HFF-Myc (cell line): ENCODE measurements at regions not wholly inside any gene's neighbourhood (a gene's known extent, or its start where the extent isn't known, plus 50 kb on each side); places are given as distances from the start of the nearest gene placed in this dataset.

ENCODE experiments used
- DNase-seq: peaks from one replicate; pipeline ENCODE4 v3.0.0-alpha.2; 2011; ENCODE audit warnings: low read depth; ENCODE audit errors: extremely low read depth
- H3K4me3 ChIP-seq: replicated peaks from 2 replicates; pipeline ENCODE4 v1.5.1; 2011; ENCODE audit warnings: low read depth, mild to moderate bottlenecking, control low read depth, low read length
- CTCF ChIP-seq: IDR thresholded peaks from 2 replicates; pipeline ENCODE4 v1.5.1; 2012; ENCODE audit warnings: mild to moderate bottlenecking, low read depth, low read length, control low read depth; ENCODE audit errors: missing control alignments

DNA sequence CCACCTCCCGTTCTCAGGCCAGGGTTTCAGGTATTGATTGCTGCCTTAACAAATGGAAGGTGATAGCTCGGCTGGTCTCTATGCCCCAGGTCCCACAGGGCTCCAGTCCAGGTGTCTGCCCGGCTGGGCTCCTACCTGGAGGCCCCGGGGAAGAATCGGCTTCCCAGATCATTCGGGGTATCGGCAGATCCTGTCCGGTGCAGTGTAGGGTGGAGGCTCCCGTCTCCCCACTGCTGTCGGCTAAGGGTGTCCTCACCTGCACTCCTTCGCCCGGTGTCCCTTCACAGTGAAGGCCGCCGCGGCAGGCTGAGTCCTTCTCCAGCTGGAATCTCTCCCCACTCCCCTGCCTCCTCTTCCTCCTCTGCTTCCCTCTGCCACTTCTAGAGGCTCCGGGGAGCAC, 573.9 kb upstream of the SALL3 start:
- TF ChIP-seq CTCF, result no peak
- H3K4me3 ChIP-seq, result no peak overlapping the region
- no peak for DNase-seq

- no peak for DNase-seq
- no peak overlapping the region for H3K4me3 ChIP-seq
- no peak for TF ChIP-seq CTCF
Observed at GRCh38 chr18:78406743-78407465, 572.7 kb upstream of the SALL3 start.

- no peak for DNase-seq
- no peak for TF ChIP-seq CTCF
- H3K4me3 ChIP-seq, result no peak overlapping the region
Observed at GRCh38 chr18:78407466-78407844, 572.2 kb upstream of the SALL3 start.

GRCh38 chr18:78408623-78409022, 571.0 kb upstream of the SALL3 start:
- H3K4me3 ChIP-seq, result no peak overlapping the region
- TF ChIP-seq CTCF, result no peak
- no peak for DNase-seq

- no peak for TF ChIP-seq CTCF
- DNase-seq, result no peak
- no peak overlapping the region for H3K4me3 ChIP-seq
Observed at GRCh38 chr18:78410094-78410786, 569.4 kb upstream of the SALL3 start.

- DNase-seq, result no peak
- H3K4me3 ChIP-seq, result no peak overlapping the region
- no peak for TF ChIP-seq CTCF
Observed at GRCh38 chr18:78411539-78411938, 568.1 kb upstream of the SALL3 start.

- no peak for DNase-seq
- no peak for TF ChIP-seq CTCF
- H3K4me3 ChIP-seq, result no peak overlapping the region
Observed at GRCh38 chr18:78414302-78414701, 565.3 kb upstream of the SALL3 start.
